SK-N-SH treated with all-trans-retinoic acid at 6 μM for 48 hours (cell line): ENCODE measurements at regions not wholly inside any gene's neighbourhood (a gene's known extent, or its start where the extent isn't known, plus 50 kb on each side); places are given as distances from the start of the nearest gene placed in this dataset.

Source experiments
- ATAC-seq: fragments of 200-7000 bp; cut with Tn5 transposase; 3 replicates; pipeline ENCODE4 v1.9.1; 2020; ENCODE audit warnings: mild to moderate bottlenecking, moderate library complexity
- ARNTL ChIP-seq: fragments of 450-650 bp; formaldehyde crosslinking; IDR thresholded peaks from 2 replicates; pipeline ENCODE4 v1.5.0; 2020; ENCODE audit warnings: low read depth, mild to moderate bottlenecking, moderate library complexity, borderline replicate concordance
- BACH2 ChIP-seq: fragments of 250-450 bp; sonication (Bioruptor Pico); IDR thresholded peaks from 2 replicates; pipeline ENCODE4 v1.9.0; 2021; ENCODE audit warnings: mild to moderate bottlenecking, borderline replicate concordance
- CSDC2 ChIP-seq: fragments of 250-450 bp; sonication (Bioruptor Pico); IDR thresholded peaks from 2 replicates; pipeline ENCODE4 v1.5.0; 2020; ENCODE audit warnings: mild to moderate bottlenecking, moderate library complexity
- ESRRG ChIP-seq: fragments of 250-450 bp; sonication (Bioruptor Pico); IDR thresholded peaks from 2 replicates; pipeline ENCODE4 v1.6.1; 2021; ENCODE audit warnings: mild to moderate bottlenecking
- GLIS3 ChIP-seq: fragments of 250-450 bp; sonication (Bioruptor Pico); IDR thresholded peaks from 2 replicates; pipeline ENCODE4 v1.5.0; 2020; ENCODE audit warnings: mild to moderate bottlenecking, moderate library complexity
- ISL1 ChIP-seq: fragments of 250-450 bp; sonication (Bioruptor Pico); IDR thresholded peaks from 2 replicates; pipeline ENCODE4 v2.1.2; 2022; ENCODE audit warnings: mild to moderate bottlenecking, moderate library complexity
- OSR1 ChIP-seq: fragments of 250-450 bp; sonication (Bioruptor Pico); IDR thresholded peaks from 2 replicates; pipeline ENCODE4 v1.8.0; 2022; ENCODE audit warnings: moderate library complexity, mild to moderate bottlenecking, inconsistent platforms
- POU6F1 ChIP-seq: fragments of 250-450 bp; sonication (Bioruptor Pico); IDR thresholded peaks from 2 replicates; pipeline ENCODE4 v1.8.0; 2021; ENCODE audit warnings: low read depth, mild to moderate bottlenecking, moderate library complexity, borderline replicate concordance
- RARB ChIP-seq: fragments of 250-450 bp; sonication (Bioruptor Pico); IDR thresholded peaks from 2 replicates; pipeline ENCODE4 v1.8.0; 2021; ENCODE audit warnings: mild to moderate bottlenecking, moderate library complexity
- SNAI2 ChIP-seq: fragments of 250-450 bp; sonication (Bioruptor Pico); IDR thresholded peaks from 2 replicates; pipeline ENCODE4 v1.5.0; 2020; ENCODE audit warnings: mild to moderate bottlenecking, moderate library complexity
- TCF4 ChIP-seq: fragments of 250-450 bp; sonication (Bioruptor Pico); IDR thresholded peaks from 2 replicates; pipeline ENCODE4 v1.8.0; 2021; ENCODE audit warnings: mild to moderate bottlenecking, moderate library complexity, borderline replicate concordance
- TOX ChIP-seq: fragments of 250-450 bp; sonication (Bioruptor Pico); IDR thresholded peaks from 2 replicates; pipeline ENCODE4 v1.8.0; 2021; ENCODE audit warnings: mild to moderate bottlenecking, moderate library complexity, borderline replicate concordance
- ZC3H10 ChIP-seq: fragments of 250-450 bp; sonication (Bioruptor Pico); IDR thresholded peaks from 2 replicates; pipeline ENCODE4 v1.5.1; 2021; ENCODE audit warnings: mild to moderate bottlenecking, moderate library complexity
- ZFP3 ChIP-seq: fragments of 250-450 bp; sonication (Bioruptor Pico); IDR thresholded peaks from 2 replicates; pipeline ENCODE4 v1.5.0; 2020; ENCODE audit warnings: mild to moderate bottlenecking, moderate library complexity
- ZFP30 ChIP-seq: fragments of 450-650 bp; formaldehyde crosslinking; IDR thresholded peaks from 2 replicates; pipeline ENCODE4 v1.5.0; 2022; ENCODE audit warnings: mild to moderate bottlenecking, moderate library complexity
- ZNF565 ChIP-seq: fragments of 450-650 bp; formaldehyde crosslinking; conservative IDR thresholded peaks from 2 replicates; pipeline ENCODE4 v1.5.0; 2020; ENCODE audit warnings: low read depth, mild to moderate bottlenecking, moderate library complexity
- TF ChIP-seq, protein P1 (sequence below): fragments of 250-450 bp; sonication (Bioruptor Pico); IDR thresholded peaks from 2 replicates; pipeline ENCODE4 v1.5.1; 2020; ENCODE audit warnings: low read depth, mild to moderate bottlenecking, moderate library complexity
- TF ChIP-seq, protein P2 (sequence below): fragments of 250-450 bp; sonication (Bioruptor Pico); IDR thresholded peaks from 2 replicates; pipeline ENCODE4 v1.5.1; 2021; ENCODE audit warnings: mild to moderate bottlenecking, moderate library complexity
- TF ChIP-seq, protein P3 (sequence below): fragments of 250-450 bp; sonication (Bioruptor Pico); IDR thresholded peaks from 2 replicates; pipeline ENCODE4 v1.8.0; 2020; ENCODE audit warnings: mild to moderate bottlenecking, moderate library complexity, borderline replicate concordance
- TF ChIP-seq, protein P4 (sequence below): fragments of 250-450 bp; sonication (Bioruptor Pico); IDR thresholded peaks from 2 replicates; pipeline ENCODE4 v1.5.0; 2020; ENCODE audit warnings: mild to moderate bottlenecking, moderate library complexity

- ATAC-seq = no peak
Measured at GRCh38 chr7:118046801-118047200, 137.2 kb upstream of the LSM8 start.

DNA sequence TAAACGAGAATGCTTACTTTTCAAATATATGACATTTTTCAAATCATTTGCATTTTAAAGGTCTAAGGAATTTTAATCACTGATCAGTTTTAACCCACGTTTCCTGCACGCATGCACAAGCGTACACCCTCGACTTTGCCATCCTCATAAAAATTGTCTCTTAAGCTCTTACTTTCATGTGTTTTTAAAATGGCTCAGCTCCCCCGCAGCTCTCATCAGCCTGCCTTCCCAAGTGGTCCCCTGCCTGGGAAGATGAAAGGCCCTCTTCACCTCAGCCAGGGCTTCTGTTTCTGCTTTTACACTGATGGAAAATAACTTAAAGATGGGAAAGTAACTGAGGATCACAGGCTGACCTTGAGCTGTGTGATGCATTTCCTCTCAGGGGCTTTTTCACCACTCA, 131.6 kb upstream of the LSM8 start:
- TF ChIP-seq ESRRG (CRISPR knock-in tag) (no peak), OSR1 (CRISPR knock-in tag) (no peak), ARNTL (CRISPR knock-in tag) (no peak)
- TF ChIP-seq, protein P1, sequence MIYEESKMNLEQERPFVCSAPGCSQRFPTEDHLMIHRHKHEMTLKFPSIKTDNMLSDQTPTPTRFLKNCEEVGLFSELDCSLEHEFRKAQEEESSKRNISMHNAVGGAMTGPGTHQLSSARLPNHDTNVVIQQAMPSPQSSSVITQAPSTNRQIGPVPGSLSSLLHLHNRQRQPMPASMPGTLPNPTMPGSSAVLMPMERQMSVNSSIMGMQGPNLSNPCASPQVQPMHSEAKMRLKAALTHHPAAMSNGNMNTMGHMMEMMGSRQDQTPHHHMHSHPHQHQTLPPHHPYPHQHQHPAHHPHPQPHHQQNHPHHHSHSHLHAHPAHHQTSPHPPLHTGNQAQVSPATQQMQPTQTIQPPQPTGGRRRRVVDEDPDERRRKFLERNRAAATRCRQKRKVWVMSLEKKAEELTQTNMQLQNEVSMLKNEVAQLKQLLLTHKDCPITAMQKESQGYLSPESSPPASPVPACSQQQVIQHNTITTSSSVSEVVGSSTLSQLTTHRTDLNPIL (CRISPR knock-in tag) = no peak
- TF ChIP-seq, protein P2, sequence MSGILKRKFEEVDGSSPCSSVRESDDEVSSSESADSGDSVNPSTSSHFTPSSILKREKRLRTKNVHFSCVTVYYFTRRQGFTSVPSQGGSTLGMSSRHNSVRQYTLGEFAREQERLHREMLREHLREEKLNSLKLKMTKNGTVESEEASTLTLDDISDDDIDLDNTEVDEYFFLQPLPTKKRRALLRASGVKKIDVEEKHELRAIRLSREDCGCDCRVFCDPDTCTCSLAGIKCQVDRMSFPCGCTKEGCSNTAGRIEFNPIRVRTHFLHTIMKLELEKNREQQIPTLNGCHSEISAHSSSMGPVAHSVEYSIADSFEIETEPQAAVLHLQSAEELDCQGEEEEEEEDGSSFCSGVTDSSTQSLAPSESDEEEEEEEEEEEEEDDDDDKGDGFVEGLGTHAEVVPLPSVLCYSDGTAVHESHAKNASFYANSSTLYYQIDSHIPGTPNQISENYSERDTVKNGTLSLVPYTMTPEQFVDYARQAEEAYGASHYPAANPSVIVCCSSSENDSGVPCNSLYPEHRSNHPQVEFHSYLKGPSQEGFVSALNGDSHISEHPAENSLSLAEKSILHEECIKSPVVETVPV (CRISPR knock-in tag) = no peak
- no peak for ATAC-seq

More at GRCh38 chr7:118046801-118047200, 137.2 kb upstream of the LSM8 start:
- no peak for TF ChIP-seq RARB
- no peak for TF ChIP-seq ARNTL (CRISPR knock-in tag)
- no peak for TF ChIP-seq ZFP30
- no peak for TF ChIP-seq ZFP3
- no peak for TF ChIP-seq TOX (CRISPR knock-in tag)
- TF ChIP-seq, protein P3, sequence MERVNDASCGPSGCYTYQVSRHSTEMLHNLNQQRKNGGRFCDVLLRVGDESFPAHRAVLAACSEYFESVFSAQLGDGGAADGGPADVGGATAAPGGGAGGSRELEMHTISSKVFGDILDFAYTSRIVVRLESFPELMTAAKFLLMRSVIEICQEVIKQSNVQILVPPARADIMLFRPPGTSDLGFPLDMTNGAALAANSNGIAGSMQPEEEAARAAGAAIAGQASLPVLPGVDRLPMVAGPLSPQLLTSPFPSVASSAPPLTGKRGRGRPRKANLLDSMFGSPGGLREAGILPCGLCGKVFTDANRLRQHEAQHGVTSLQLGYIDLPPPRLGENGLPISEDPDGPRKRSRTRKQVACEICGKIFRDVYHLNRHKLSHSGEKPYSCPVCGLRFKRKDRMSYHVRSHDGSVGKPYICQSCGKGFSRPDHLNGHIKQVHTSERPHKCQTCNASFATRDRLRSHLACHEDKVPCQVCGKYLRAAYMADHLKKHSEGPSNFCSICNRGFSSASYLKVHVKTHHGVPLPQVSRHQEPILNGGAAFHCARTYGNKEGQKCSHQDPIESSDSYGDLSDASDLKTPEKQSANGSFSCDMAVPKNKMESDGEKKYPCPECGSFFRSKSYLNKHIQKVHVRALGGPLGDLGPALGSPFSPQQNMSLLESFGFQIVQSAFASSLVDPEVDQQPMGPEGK (CRISPR knock-in tag) = no peak
- no peak for TF ChIP-seq TCF4
- TF ChIP-seq, protein P4, sequence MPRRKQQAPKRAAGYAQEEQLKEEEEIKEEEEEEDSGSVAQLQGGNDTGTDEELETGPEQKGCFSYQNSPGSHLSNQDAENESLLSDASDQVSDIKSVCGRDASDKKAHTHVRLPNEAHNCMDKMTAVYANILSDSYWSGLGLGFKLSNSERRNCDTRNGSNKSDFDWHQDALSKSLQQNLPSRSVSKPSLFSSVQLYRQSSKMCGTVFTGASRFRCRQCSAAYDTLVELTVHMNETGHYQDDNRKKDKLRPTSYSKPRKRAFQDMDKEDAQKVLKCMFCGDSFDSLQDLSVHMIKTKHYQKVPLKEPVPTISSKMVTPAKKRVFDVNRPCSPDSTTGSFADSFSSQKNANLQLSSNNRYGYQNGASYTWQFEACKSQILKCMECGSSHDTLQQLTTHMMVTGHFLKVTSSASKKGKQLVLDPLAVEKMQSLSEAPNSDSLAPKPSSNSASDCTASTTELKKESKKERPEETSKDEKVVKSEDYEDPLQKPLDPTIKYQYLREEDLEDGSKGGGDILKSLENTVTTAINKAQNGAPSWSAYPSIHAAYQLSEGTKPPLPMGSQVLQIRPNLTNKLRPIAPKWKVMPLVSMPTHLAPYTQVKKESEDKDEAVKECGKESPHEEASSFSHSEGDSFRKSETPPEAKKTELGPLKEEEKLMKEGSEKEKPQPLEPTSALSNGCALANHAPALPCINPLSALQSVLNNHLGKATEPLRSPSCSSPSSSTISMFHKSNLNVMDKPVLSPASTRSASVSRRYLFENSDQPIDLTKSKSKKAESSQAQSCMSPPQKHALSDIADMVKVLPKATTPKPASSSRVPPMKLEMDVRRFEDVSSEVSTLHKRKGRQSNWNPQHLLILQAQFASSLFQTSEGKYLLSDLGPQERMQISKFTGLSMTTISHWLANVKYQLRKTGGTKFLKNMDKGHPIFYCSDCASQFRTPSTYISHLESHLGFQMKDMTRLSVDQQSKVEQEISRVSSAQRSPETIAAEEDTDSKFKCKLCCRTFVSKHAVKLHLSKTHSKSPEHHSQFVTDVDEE (CRISPR knock-in tag) = no peak

DNA sequence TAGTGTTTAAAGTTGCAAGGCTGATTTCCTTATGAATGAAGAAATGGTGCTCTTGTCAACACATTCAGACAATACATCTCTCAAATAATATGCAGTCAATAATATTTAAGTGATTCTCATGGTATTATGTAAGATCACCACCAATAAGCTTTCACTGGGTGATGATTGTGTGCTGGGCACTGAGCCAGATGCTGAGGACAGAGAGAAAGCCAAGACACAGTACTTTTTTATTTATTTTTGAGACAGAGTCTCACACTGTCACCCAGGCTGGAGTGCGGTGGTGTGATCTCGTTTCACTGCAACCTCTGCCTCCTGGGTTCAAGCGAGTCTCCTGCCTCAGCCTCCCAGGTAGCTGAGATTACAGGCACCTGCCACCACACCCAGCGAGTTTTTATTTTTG, 130.6 kb upstream of the LSM8 start:
- no peak for TF ChIP-seq TCF4
- TF ChIP-seq ISL1 (CRISPR knock-in tag) = no peak
- TF ChIP-seq ZNF565 (CRISPR knock-in tag) = no peak
- TF ChIP-seq ZFP3 = no peak
- TF ChIP-seq GLIS3 (CRISPR knock-in tag) = no peak
- TF ChIP-seq BACH2 (CRISPR knock-in tag) = no peak
- no peak for TF ChIP-seq OSR1 (CRISPR knock-in tag)
- TF ChIP-seq SNAI2 = no peak
- no peak for TF ChIP-seq POU6F1 (CRISPR knock-in tag)
- TF ChIP-seq CSDC2 (CRISPR knock-in tag) = no peak
- no peak for TF ChIP-seq ESRRG (CRISPR knock-in tag)
- TF ChIP-seq, protein P3 (CRISPR knock-in tag) = no peak
- TF ChIP-seq TOX (CRISPR knock-in tag) = no peak
- TF ChIP-seq ZC3H10 (CRISPR knock-in tag) = no peak
- no peak for ATAC-seq
